ENCODE measurements at regions not wholly inside any gene's neighbourhood (a gene's known extent, or its start where the extent isn't known, plus 50 kb on each side); places are given as distances from the start of the nearest gene placed in this dataset.

DNA sequence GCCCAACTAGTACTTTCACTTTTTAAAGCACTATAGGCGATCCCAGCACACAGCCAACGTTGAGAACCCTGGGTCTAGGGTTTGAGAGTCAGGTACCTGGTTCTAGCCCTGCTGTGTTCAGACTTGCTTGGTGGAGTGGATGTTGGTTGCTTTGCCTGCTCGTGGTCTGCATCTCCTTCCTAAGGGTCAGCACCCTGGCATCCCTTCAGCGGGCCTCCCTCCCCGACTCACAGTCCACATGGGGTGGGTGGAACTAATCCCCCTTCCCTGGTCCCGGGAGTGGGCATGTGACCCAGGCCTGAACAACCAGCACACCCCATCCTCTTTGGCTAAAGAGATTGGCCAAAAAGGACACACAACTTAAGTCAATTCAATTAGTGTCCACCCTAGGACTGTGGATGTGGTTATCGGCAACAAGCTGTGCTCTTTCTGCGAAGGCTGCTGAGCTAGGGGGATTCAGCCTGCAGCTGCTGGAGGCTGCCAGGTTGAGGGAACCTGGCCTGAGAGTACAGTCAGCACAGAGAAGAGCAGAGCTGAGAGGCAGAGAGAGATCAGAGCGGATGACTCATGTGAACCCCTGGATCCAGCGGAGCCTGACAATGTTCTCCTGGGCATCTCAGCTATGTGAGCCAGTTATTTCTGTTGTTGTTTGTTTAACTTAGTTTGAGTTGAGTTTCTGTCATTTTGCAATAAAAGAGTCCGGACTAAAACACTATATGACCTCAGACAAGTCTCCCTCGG lies 138.9 kb downstream of the ACTL8 start:
- TF ChIP-seq, protein P1, sequence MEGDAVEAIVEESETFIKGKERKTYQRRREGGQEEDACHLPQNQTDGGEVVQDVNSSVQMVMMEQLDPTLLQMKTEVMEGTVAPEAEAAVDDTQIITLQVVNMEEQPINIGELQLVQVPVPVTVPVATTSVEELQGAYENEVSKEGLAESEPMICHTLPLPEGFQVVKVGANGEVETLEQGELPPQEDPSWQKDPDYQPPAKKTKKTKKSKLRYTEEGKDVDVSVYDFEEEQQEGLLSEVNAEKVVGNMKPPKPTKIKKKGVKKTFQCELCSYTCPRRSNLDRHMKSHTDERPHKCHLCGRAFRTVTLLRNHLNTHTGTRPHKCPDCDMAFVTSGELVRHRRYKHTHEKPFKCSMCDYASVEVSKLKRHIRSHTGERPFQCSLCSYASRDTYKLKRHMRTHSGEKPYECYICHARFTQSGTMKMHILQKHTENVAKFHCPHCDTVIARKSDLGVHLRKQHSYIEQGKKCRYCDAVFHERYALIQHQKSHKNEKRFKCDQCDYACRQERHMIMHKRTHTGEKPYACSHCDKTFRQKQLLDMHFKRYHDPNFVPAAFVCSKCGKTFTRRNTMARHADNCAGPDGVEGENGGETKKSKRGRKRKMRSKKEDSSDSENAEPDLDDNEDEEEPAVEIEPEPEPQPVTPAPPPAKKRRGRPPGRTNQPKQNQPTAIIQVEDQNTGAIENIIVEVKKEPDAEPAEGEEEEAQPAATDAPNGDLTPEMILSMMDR (IDR thresholded peaks at IDR 0.05) = no peak
- TF ChIP-seq POLR2A (IDR thresholded peaks at IDR 0.05) = no peak
